Endodermal cell (in vitro differentiated cells): ENCODE measurements at regions not wholly inside any gene's neighbourhood (a gene's known extent, or its start where the extent isn't known, plus 50 kb on each side); places are given as distances from the start of the nearest gene placed in this dataset.

Experiments used
- DNase-seq: peaks from one replicate; pipeline ENCODE4 v3.0.0-alpha.2; 2017
- H3K27ac ChIP-seq: 2 replicates; pipeline ENCODE4 v1.5.1; 2013; ENCODE audit warnings: mild to moderate bottlenecking, low read depth, low read length, moderate library complexity
- H3K27me3 ChIP-seq: 2 replicates; pipeline ENCODE4 v1.6.1; 2013; ENCODE audit warnings: mild to moderate bottlenecking, low read length, moderate library complexity; ENCODE audit not compliant: insufficient read depth, control insufficient read depth, poor library complexity, severe bottlenecking
- H3K36me3 ChIP-seq: 2 replicates; pipeline ENCODE4 v1.7.0; 2013; ENCODE audit warnings: mild to moderate bottlenecking, low read length, moderate library complexity; ENCODE audit not compliant: control insufficient read depth, insufficient read depth
- H3K4me1 ChIP-seq: one replicate; pipeline ENCODE4 v1.7.0; 2013; ENCODE audit warnings: low read length; ENCODE audit not compliant: control insufficient read depth, insufficient read depth
- H3K4me3 ChIP-seq: 2 replicates; pipeline ENCODE4 v1.5.1; 2013; ENCODE audit warnings: mild to moderate bottlenecking, low read length, moderate library complexity
- H3K9ac ChIP-seq: 2 replicates; pipeline ENCODE4 v1.6.1; 2013; ENCODE audit warnings: mild to moderate bottlenecking, low read length, moderate library complexity; ENCODE audit not compliant: poor library complexity, severe bottlenecking; ENCODE audit errors: extremely low read depth
- H3K9me3 ChIP-seq: 2 replicates; pipeline ENCODE4 v1.6.1; 2013; ENCODE audit warnings: mild to moderate bottlenecking, low read length, moderate library complexity; ENCODE audit not compliant: control insufficient read depth
- H3K27ac Mint-ChIP-seq: 2 replicates; pipeline ENCODE4 v1.8.0; 2020; ENCODE audit warnings: mixed read lengths
- H3K27me3 Mint-ChIP-seq: 2 replicates; pipeline ENCODE4 v1.8.0; 2021; ENCODE audit warnings: mild to moderate bottlenecking, mixed read lengths; ENCODE audit not compliant: insufficient read depth
- H3K36me3 Mint-ChIP-seq: 2 replicates; pipeline ENCODE4 v1.8.0; 2020; ENCODE audit warnings: low read depth, mixed read lengths
- H3K4me1 Mint-ChIP-seq: 2 replicates; pipeline ENCODE4 v1.8.0; 2020; ENCODE audit warnings: mixed read lengths
- H3K4me3 Mint-ChIP-seq: 2 replicates; pipeline ENCODE4 v1.8.0; 2020; ENCODE audit warnings: mild to moderate bottlenecking, moderate library complexity, mixed read lengths
- H3K9me3 Mint-ChIP-seq: 2 replicates; pipeline ENCODE4 v1.8.0; 2020; ENCODE audit warnings: mild to moderate bottlenecking, mixed read lengths
- CTCF ChIP-seq: fragments of 200-600 bp; sonication (generic); conservative IDR thresholded peaks from 2 replicates; pipeline ENCODE4 v1.5.0; 2021; ENCODE audit warnings: antibody characterized with exemption, mild to moderate bottlenecking
- WGBS, 2 experiments: methylation state at CpG; one replicate each; pipeline versions ENCODE4 v1.1.5 to v1.1.7; 2013; ENCODE audit warnings: missing lambda C conversion rate in 2 of 2, mixed read lengths in 1 of 2; ENCODE audit not compliant: insufficient coverage in 1 of 2, insufficient read length in 1 of 2; 5-methylcytosine and 5-hydroxymethylcytosine counted together

GRCh38 chr2:193334401-193334800 lies 1139.7 kb upstream of the TMEFF2 start:
- no CpG with 5 or more reads among the region's 1 CpG for WGBS, 2 experiments
- H3K9ac ChIP-seq = no peak overlapping the region
- H3K27me3 ChIP-seq = no peaks in the 10 kb centered on the region
- Mint-ChIP-seq H3K27me3 (no peaks in the 10 kb centered on the region), H3K4me3 (no peak overlapping the region), H3K27ac (no peak overlapping the region), H3K9me3 (no peaks in the 10 kb centered on the region), H3K36me3 (no peaks in the 10 kb centered on the region), H3K4me1 (no peaks in the 10 kb centered on the region)
- H3K36me3 ChIP-seq = no peaks in the 10 kb centered on the region
- H3K9me3 ChIP-seq = no peaks in the 10 kb centered on the region
- no peak overlapping the region for H3K4me3 ChIP-seq
- TF ChIP-seq CTCF = no peak
- no peak for DNase-seq
- no peak overlapping the region for H3K27ac ChIP-seq
- no peaks in the 10 kb centered on the region for H3K4me1 ChIP-seq

- TF ChIP-seq CTCF = no peak
- Mint-ChIP-seq H3K4me3 (no peak overlapping the region), H3K36me3 (no peaks in the 10 kb centered on the region), H3K27me3 (no peaks in the 10 kb centered on the region), H3K9me3 (no peaks in the 10 kb centered on the region), H3K27ac (no peak overlapping the region), H3K4me1 (no peaks in the 10 kb centered on the region)
- Histone ChIP-seq H3K27ac (no peak overlapping the region), H3K36me3 (no peaks in the 10 kb centered on the region), H3K4me1 (no peaks in the 10 kb centered on the region), H3K4me3 (no peak overlapping the region), H3K9me3 (no peaks in the 10 kb centered on the region), H3K9ac (no peak overlapping the region), H3K27me3 (no peaks in the 10 kb centered on the region)
- DNase-seq = no peak
- WGBS, 2 experiments = 92 to 96% methylated on average over 2 to 3 of the region's 3 CpGs
Measured at GRCh38 chr2:193333539-193333938, 1138.8 kb upstream of the TMEFF2 start.

- Histone ChIP-seq H3K27ac (no peak overlapping the region), H3K4me3 (no peak overlapping the region), H3K9ac (no peak overlapping the region), H3K27me3 (no peaks in the 10 kb centered on the region), H3K36me3 (no peaks in the 10 kb centered on the region), H3K9me3 (no peaks in the 10 kb centered on the region), H3K4me1 (no peaks in the 10 kb centered on the region)
- H3K27ac Mint-ChIP-seq = no peak overlapping the region
- H3K27me3 Mint-ChIP-seq = no peaks in the 10 kb centered on the region
- H3K9me3 Mint-ChIP-seq = no peaks in the 10 kb centered on the region
- TF ChIP-seq CTCF = no peak
- no peaks in the 10 kb centered on the region for H3K36me3 Mint-ChIP-seq
- no peak for DNase-seq
- no peaks in the 10 kb centered on the region for H3K4me1 Mint-ChIP-seq
- WGBS, 2 experiments = 91 to 100% methylated on average over 1 of the region's 1 CpG
- no peak overlapping the region for H3K4me3 Mint-ChIP-seq
Measured at GRCh38 chr2:193332941-193333340, 1138.2 kb upstream of the TMEFF2 start.
